Erythroblast (primary cell): ENCODE measurements at regions not wholly inside any gene's neighbourhood (a gene's known extent, or its start where the extent isn't known, plus 50 kb on each side); places are given as distances from the start of the nearest gene placed in this dataset.

Source experiments
- GATA1 ChIP-seq: IDR thresholded peaks from 2 replicates; pipeline ENCODE4 v1.6.1; 2011; ENCODE audit warnings: low read depth, mild to moderate bottlenecking, control low read depth, low read length, moderate library complexity
- POLR2A ChIP-seq: IDR thresholded peaks from 2 replicates; pipeline ENCODE4 v1.6.1; 2011; ENCODE audit warnings: mild to moderate bottlenecking, low read length

DNA sequence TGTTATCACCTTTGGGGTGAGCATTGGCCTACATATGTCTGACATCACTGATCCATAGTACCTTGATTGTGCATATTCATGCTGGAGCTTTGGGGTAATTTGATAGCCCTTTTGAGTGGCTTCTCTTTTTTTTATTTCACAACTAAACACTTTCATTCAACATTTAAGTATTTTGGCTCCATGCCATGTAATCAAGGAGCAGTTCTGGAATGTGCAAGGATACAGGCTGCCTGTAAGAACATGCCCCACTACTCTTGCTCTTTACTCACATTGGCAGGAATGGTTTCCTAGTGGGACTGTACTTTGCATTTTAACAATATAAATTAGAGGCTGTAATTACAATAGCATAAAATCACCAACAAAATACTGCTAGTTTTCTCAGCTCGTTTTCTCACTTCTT, 300.7 kb upstream of the SPAG17 start:
- no peak for TF ChIP-seq POLR2A
- TF ChIP-seq GATA1 = no peak
